Transverse colon (tissue), 4 donors: ENCODE measurements at regions not wholly inside any gene's neighbourhood (a gene's known extent, or its start where the extent isn't known, plus 50 kb on each side); places are given as distances from the start of the nearest gene placed in this dataset.

Experiments used
- CTCF ChIP-seq, 5 experiments: fragments of 200-600 bp in 3 of 5; fragments of 450-650 bp in 2 of 5; sonication (generic) in 3 of 5; IDR thresholded peaks; 1 replicate in 2 of 5; 2 replicates in 3 of 5; pipeline ENCODE4 v1.5.1; 2016 to 2017; ENCODE audit warnings: antibody characterized with exemption in 5 of 5, inconsistent platforms in 3 of 5, mild to moderate bottlenecking in 2 of 5, moderate library complexity in 1 of 5
- EP300 ChIP-seq: sonication (generic); formaldehyde crosslinking; IDR thresholded peaks from one replicate; pipeline ENCODE4 v1.6.1; 2017; ENCODE audit warnings: antibody characterized with exemption, low read depth
- POLR2A ChIP-seq: fragments of 450-650 bp; IDR thresholded peaks from one replicate; pipeline ENCODE4 v1.6.1; 2016; ENCODE audit warnings: antibody characterized with exemption, mild to moderate bottlenecking, moderate library complexity
- POLR2AphosphoS5 ChIP-seq, 3 donors: sonication (generic); formaldehyde crosslinking; IDR thresholded peaks; one replicate each; pipeline ENCODE4 v1.6.1; 2016; ENCODE audit warnings: antibody characterized with exemption in 3 of 3

GRCh38 chr2:116955646-116956045 lies 858.8 kb upstream of the DDX18 start:
- no peak for TF ChIP-seq CTCF (IDR thresholded peaks at IDR 0.05)
- TF ChIP-seq EP300: no peak
- TF ChIP-seq POLR2A: no peak
- no peak for TF ChIP-seq POLR2AphosphoS5 (IDR thresholded peaks at IDR 0.05)
